GM13977 (cell line): ENCODE measurements at regions not wholly inside any gene's neighbourhood (a gene's known extent, or its start where the extent isn't known, plus 50 kb on each side); places are given as distances from the start of the nearest gene placed in this dataset.

Source experiments
- DNase-seq: peaks from one replicate; pipeline ENCODE4 v3.0.0; 2012; ENCODE audit warnings: low spot score
- in situ Hi-C: fragments of 300-500 bp; cut with MboI; formaldehyde crosslinking; loops from one replicate; pipeline ENCODE4 v1.12.0; 2022; ENCODE audit warnings: low sequenced_read_pairs, low pct_unique_long_range_greater_than_20kb, mixed read lengths, inconsistent platforms; ENCODE audit not compliant: unreplicated experiment
- TF ChIP-seq, protein P1 (sequence below): IDR thresholded peaks from 2 replicates; pipeline ENCODE4 v1.5.1; 2012; ENCODE audit warnings: mild to moderate bottlenecking, control low read depth; ENCODE audit not compliant: insufficient read depth; ENCODE audit errors: extremely low read depth, missing control alignments

- in situ Hi-C loops, result no loop called here
- TF ChIP-seq, protein P1, sequence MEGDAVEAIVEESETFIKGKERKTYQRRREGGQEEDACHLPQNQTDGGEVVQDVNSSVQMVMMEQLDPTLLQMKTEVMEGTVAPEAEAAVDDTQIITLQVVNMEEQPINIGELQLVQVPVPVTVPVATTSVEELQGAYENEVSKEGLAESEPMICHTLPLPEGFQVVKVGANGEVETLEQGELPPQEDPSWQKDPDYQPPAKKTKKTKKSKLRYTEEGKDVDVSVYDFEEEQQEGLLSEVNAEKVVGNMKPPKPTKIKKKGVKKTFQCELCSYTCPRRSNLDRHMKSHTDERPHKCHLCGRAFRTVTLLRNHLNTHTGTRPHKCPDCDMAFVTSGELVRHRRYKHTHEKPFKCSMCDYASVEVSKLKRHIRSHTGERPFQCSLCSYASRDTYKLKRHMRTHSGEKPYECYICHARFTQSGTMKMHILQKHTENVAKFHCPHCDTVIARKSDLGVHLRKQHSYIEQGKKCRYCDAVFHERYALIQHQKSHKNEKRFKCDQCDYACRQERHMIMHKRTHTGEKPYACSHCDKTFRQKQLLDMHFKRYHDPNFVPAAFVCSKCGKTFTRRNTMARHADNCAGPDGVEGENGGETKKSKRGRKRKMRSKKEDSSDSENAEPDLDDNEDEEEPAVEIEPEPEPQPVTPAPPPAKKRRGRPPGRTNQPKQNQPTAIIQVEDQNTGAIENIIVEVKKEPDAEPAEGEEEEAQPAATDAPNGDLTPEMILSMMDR, result no peak
- no peak for DNase-seq
Observed at GRCh38 chr12:68474467-68475204, 136.1 kb upstream of the RAP1B start.

GRCh38 chr12:68476794-68477193 is 133.9 kb upstream of the RAP1B start:
- DNase-seq, result no peak
- TF ChIP-seq, protein P1, result no peak
- in situ Hi-C loops, result no loop called here

GRCh38 chr12:68477261-68477772 is 133.4 kb upstream of the RAP1B start:
- DNase-seq, result no peak
- in situ Hi-C loops, result no loop called here
- TF ChIP-seq, protein P1, result no peak

DNA sequence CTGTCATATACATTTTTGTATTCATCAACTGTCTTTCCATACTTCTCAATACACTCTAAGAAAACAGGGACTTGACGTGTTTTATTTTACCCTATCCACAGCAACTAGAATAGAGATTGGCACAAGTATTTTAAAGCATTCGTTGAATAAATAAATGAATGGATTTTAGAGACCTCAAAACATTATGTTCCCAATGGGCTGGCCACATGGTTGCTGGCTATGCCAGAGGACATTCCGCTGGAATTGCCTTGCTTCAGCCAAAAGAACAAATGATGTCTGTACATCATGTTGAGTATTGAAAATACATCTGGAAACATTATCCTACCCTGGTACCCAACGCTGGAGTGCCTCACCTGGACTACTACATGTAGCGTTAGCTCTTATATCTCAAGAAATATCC is 132.8 kb upstream of the RAP1B start:
- TF ChIP-seq, protein P1, result no peak
- in situ Hi-C loops, result no loop called here
- no peak for DNase-seq

DNA sequence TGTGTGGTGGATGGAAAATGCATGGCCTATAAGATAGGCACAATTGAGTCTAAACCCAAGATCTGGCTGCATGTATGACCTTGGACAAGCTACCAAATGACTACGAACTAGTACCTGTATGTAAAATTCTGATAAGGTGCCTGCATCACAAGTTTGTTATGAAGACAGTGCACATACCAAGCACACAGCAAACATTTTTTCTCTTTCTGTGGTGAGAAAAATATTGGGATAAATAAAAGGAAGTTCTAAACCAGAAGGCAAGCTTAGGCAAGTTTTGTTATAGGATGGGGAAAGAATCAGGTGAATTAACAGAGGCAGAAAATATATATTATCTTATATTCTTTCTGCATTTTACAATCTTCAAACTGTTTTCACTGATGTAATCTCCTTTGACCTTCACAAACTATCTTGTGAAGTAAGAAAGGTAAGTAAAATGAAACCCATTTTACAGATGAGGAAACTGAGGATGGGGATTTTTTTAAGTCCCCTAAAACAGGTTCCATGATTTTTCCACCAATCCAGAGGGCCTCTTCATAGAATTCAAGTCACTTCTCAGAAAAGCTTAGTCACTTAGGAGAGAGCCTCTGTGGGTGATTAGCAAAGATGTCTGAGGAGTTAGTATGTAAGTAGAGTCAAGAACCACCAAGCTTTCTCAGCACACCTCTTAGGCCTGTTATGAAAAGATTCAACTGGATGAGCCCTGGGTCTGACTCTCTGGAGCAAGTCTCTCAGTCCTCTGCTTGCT is 132.0 kb upstream of the RAP1B start:
- no peak for DNase-seq
- TF ChIP-seq, protein P1, result no peak
- in situ Hi-C loops, result no loop called here

GRCh38 chr12:68479261-68479895 is 131.3 kb upstream of the RAP1B start:
- in situ Hi-C loops, result no loop called here
- TF ChIP-seq, protein P1, result no peak
- DNase-seq, result no peak
